ENCODE measurements at regions not wholly inside any gene's neighbourhood (a gene's known extent, or its start where the extent isn't known, plus 50 kb on each side); places are given as distances from the start of the nearest gene placed in this dataset.
"Not testable (repeated sequence)": the region's sequence is repeated elsewhere in the genome, so short reads cannot be mapped to it uniquely, and the experiment has no call there.

GRCh38 chr5:40435706-40436105, 244.0 kb upstream of the PTGER4 start:
- TF ChIP-seq CTCF, POLR2AphosphoS5 (IDR thresholded peaks at IDR 0.05): not testable (repeated sequence)
